Ovary (tissue), 3 donors: ENCODE measurements at regions not wholly inside any gene's neighbourhood (a gene's known extent, or its start where the extent isn't known, plus 50 kb on each side); places are given as distances from the start of the nearest gene placed in this dataset.

Source experiments
- EP300 ChIP-seq: sonication (generic); formaldehyde crosslinking; IDR thresholded peaks from one replicate; pipeline ENCODE4 v1.6.1; 2017; ENCODE audit warnings: antibody characterized with exemption
- TF ChIP-seq, protein P1 (sequence below), 3 donors: fragments of 450-650 bp in 2 of 3; fragments of 200-600 bp in 1 of 3; IDR thresholded peaks; one replicate each; pipeline versions ENCODE4 v1.5.1 to v1.8.0; 2016 to 2022; ENCODE audit warnings: antibody characterized with exemption in 3 of 3, mild to moderate bottlenecking in 1 of 3
- donor health status: DM: no; HTN: no; CAD: no.

GRCh38 chr10:85408388-85408787, 958.2 kb downstream of the GRID1 start:
- TF ChIP-seq, protein P1, sequence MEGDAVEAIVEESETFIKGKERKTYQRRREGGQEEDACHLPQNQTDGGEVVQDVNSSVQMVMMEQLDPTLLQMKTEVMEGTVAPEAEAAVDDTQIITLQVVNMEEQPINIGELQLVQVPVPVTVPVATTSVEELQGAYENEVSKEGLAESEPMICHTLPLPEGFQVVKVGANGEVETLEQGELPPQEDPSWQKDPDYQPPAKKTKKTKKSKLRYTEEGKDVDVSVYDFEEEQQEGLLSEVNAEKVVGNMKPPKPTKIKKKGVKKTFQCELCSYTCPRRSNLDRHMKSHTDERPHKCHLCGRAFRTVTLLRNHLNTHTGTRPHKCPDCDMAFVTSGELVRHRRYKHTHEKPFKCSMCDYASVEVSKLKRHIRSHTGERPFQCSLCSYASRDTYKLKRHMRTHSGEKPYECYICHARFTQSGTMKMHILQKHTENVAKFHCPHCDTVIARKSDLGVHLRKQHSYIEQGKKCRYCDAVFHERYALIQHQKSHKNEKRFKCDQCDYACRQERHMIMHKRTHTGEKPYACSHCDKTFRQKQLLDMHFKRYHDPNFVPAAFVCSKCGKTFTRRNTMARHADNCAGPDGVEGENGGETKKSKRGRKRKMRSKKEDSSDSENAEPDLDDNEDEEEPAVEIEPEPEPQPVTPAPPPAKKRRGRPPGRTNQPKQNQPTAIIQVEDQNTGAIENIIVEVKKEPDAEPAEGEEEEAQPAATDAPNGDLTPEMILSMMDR (IDR thresholded peaks at IDR 0.05) = no peak
- TF ChIP-seq EP300 = no peak
